ENCODE measurements at regions not wholly inside any gene's neighbourhood (a gene's known extent, or its start where the extent isn't known, plus 50 kb on each side); places are given as distances from the start of the nearest gene placed in this dataset.

- peak in 1 of 2 experiments; percentile 29; a peak in 1 of 4 replicates for TF ChIP-seq HMGXB4 (CRISPR knock-in tag; IDR thresholded peaks at IDR 0.05; ENCODE audit: borderline replicate concordance in 1 of 2, low read depth in 1 of 2)
- TF ChIP-seq PRDM4 (CRISPR knock-in tag; IDR thresholded peaks at IDR 0.05; ENCODE audit: borderline replicate concordance) = no peak
- TF ChIP-seq FOXO4 (CRISPR knock-in tag; conservative IDR thresholded peaks at IDR 0.05) = 0 out of 2 replicates have a peak, but pooled peaks have one; percentile 6
- TF ChIP-seq STAT6 (CRISPR knock-in tag; IDR thresholded peaks at IDR 0.05; ENCODE audit: borderline replicate concordance) = peak; percentile 69; the same call in 1 of the 2 replicates
- no peak for TF ChIP-seq EEA1 (CRISPR knock-in tag; IDR thresholded peaks at IDR 0.05; ENCODE audit: borderline replicate concordance)
- no peak for TF ChIP-seq JDP2 (CRISPR knock-in tag; IDR thresholded peaks at IDR 0.05; ENCODE audit: borderline replicate concordance)
- no peak for TF ChIP-seq ZSCAN5A (CRISPR knock-in tag; IDR thresholded peaks at IDR 0.05; ENCODE audit: borderline replicate concordance)
- TF ChIP-seq ERF (CRISPR knock-in tag; IDR thresholded peaks at IDR 0.05) = peak; percentile 87
- TF ChIP-seq ZNF839 (CRISPR knock-in tag; IDR thresholded peaks at IDR 0.05; ENCODE audit: borderline replicate concordance) = no peak
- TF ChIP-seq ZNF142 (CRISPR knock-in tag; IDR thresholded peaks at IDR 0.05) = 0 out of 2 replicates have a peak, but pooled peaks have one; percentile 49
Observed at GRCh38 chr4:38490753-38491446, 173.1 kb upstream of the KLF3 start (continued).
